ENCODE measurements at regions not wholly inside any gene's neighbourhood (a gene's known extent, or its start where the extent isn't known, plus 50 kb on each side); places are given as distances from the start of the nearest gene placed in this dataset.
"Not testable (repeated sequence)": the region's sequence is repeated elsewhere in the genome, so short reads cannot be mapped to it uniquely, and the experiment has no call there.

GRCh38 chr18:8882632-8883408 is 177.5 kb downstream of the MTCL1 start:
- ChIA-PET CTCF (interaction anchor here (0.6 to 2.3 kb wide), 8 partner anchors 14 to 158 kb away, joined by 3 to 12 read pairs (median 4); no protein-coding TSS in a partner anchor), POLR2A (interaction anchor here (0.7 kb wide), 2 partner anchors 175 to 1946 kb away, joined by 3 read pairs; no protein-coding TSS in a partner anchor)
- Mint-ChIP-seq H3K4me1 (ENCODE audit: insufficient read depth, unreplicated experiment) (peaks cover 6% of the 10 kb centered on the region), H3K27ac (ENCODE audit: low read depth, unreplicated experiment) (no peak overlapping the region), H3K36me3 (ENCODE audit: insufficient read depth, unreplicated experiment) (no peaks in the 10 kb centered on the region), H3K9me3 (ENCODE audit: unreplicated experiment) (peaks cover 14% of the 10 kb centered on the region), H3K27me3 (ENCODE audit: insufficient read depth, unreplicated experiment) (no peaks in the 10 kb centered on the region), H3K4me3 (ENCODE audit: unreplicated experiment) (no peak overlapping the region)
- intact Hi-C loops (cut with micrococcal nuclease) = loop anchor here (2.0 kb wide), 1 partner anchor 100 kb away; no protein-coding TSS in a partner anchor
- no TSS peak for BruUV-seq (replicated peaks)
- peak; percentile 85 for DNase-seq (ENCODE audit: unreplicated experiment)
- peak; percentile 20 for TF ChIP-seq CTCF (IDR thresholded peaks at IDR 0.05; ENCODE audit: unreplicated experiment)

- Mint-ChIP-seq H3K27ac (ENCODE audit: low read depth, unreplicated experiment) (no peak overlapping the region), H3K27me3 (ENCODE audit: insufficient read depth, unreplicated experiment) (no peaks in the 10 kb centered on the region), H3K4me3 (ENCODE audit: unreplicated experiment) (no peak overlapping the region), H3K4me1 (ENCODE audit: insufficient read depth, unreplicated experiment) (peaks cover 6% of the 10 kb centered on the region), H3K9me3 (ENCODE audit: unreplicated experiment) (peaks cover 14% of the 10 kb centered on the region), H3K36me3 (ENCODE audit: insufficient read depth, unreplicated experiment) (no peaks in the 10 kb centered on the region)
- DNase-seq (ENCODE audit: unreplicated experiment) = no peak
- CTCF ChIA-PET = interaction anchor here (0.6 to 0.9 kb wide), 5 partner anchors 13 to 158 kb away, joined by 3 to 6 read pairs (median 4); no protein-coding TSS in a partner anchor
- TF ChIP-seq CTCF (IDR thresholded peaks at IDR 0.05; ENCODE audit: unreplicated experiment) = no peak
- intact Hi-C loops (cut with micrococcal nuclease) = loop anchor here (2.0 kb wide), 1 partner anchor 99 kb away; no protein-coding TSS in a partner anchor
- BruUV-seq (replicated peaks) = no TSS peak
- POLR2A ChIA-PET = interaction anchor here (0.7 kb wide), 2 partner anchors 175 to 1946 kb away, joined by 3 read pairs; no protein-coding TSS in a partner anchor
Measured at GRCh38 chr18:8883409-8883668, 178.0 kb downstream of the MTCL1 start.

- H3K4me3 Mint-ChIP-seq (ENCODE audit: unreplicated experiment); CTCF ChIA-PET; H3K27ac Mint-ChIP-seq (ENCODE audit: low read depth, unreplicated experiment); POLR2A ChIA-PET; H3K36me3 Mint-ChIP-seq (ENCODE audit: insufficient read depth, unreplicated experiment); H3K27me3 Mint-ChIP-seq (ENCODE audit: insufficient read depth, unreplicated experiment); H3K4me1 Mint-ChIP-seq (ENCODE audit: insufficient read depth, unreplicated experiment); intact Hi-C loops (cut with micrococcal nuclease); DNase-seq (ENCODE audit: unreplicated experiment); BruUV-seq (replicated peaks): not testable (repeated sequence)
- peaks cover 14% of the 10 kb centered on the region for H3K9me3 Mint-ChIP-seq (ENCODE audit: unreplicated experiment)
Measured at GRCh38 chr18:8887877-8888276, 182.5 kb downstream of the MTCL1 start.

- POLR2A ChIA-PET = no interaction called here
- BruUV-seq (replicated peaks) = no TSS peak
- Mint-ChIP-seq H3K27ac (ENCODE audit: low read depth, unreplicated experiment) (no peak overlapping the region), H3K36me3 (ENCODE audit: insufficient read depth, unreplicated experiment) (no peaks in the 10 kb centered on the region), H3K4me1 (ENCODE audit: insufficient read depth, unreplicated experiment) (peaks cover 6% of the 10 kb centered on the region), H3K4me3 (ENCODE audit: unreplicated experiment) (no peak overlapping the region), H3K27me3 (ENCODE audit: insufficient read depth, unreplicated experiment) (no peaks in the 10 kb centered on the region), H3K9me3 (ENCODE audit: unreplicated experiment) (peaks cover 14% of the 10 kb centered on the region)
- CTCF ChIA-PET = interaction anchor here (1.1 kb wide), 1 partner anchor 94 kb away, joined by 3 read pairs; no protein-coding TSS in a partner anchor
- no peak for DNase-seq (ENCODE audit: unreplicated experiment)
- intact Hi-C loops (cut with micrococcal nuclease) = no loop called here
- no peak for TF ChIP-seq CTCF (IDR thresholded peaks at IDR 0.05; ENCODE audit: unreplicated experiment)
Measured at GRCh38 chr18:8889489-8889888, 184.1 kb downstream of the MTCL1 start.

GRCh38 chr18:8890503-8890902 is 185.1 kb downstream of the MTCL1 start:
- DNase-seq (ENCODE audit: unreplicated experiment); H3K27me3 Mint-ChIP-seq (ENCODE audit: insufficient read depth, unreplicated experiment); H3K4me3 Mint-ChIP-seq (ENCODE audit: unreplicated experiment); H3K4me1 Mint-ChIP-seq (ENCODE audit: insufficient read depth, unreplicated experiment); H3K36me3 Mint-ChIP-seq (ENCODE audit: insufficient read depth, unreplicated experiment); intact Hi-C loops (cut with micrococcal nuclease); CTCF ChIA-PET; BruUV-seq (replicated peaks): not testable (repeated sequence)
- Mint-ChIP-seq H3K9me3 (ENCODE audit: unreplicated experiment) (peaks cover 14% of the 10 kb centered on the region), H3K27ac (ENCODE audit: low read depth, unreplicated experiment) (peak overlapping the region; percentile 7)
- POLR2A ChIA-PET = interaction anchor here (0.9 to 1.6 kb wide), 3 partner anchors 31 to 190 kb away, joined by 3 to 4 read pairs (median 3); no protein-coding TSS in a partner anchor

All from MCF 10A (cell line).